SK-N-MC (cell line): ENCODE measurements at regions not wholly inside any gene's neighbourhood (a gene's known extent, or its start where the extent isn't known, plus 50 kb on each side); places are given as distances from the start of the nearest gene placed in this dataset.

Source experiments
- DNase-seq: peaks from one replicate; pipeline ENCODE4 v3.0.0-alpha.2; 2011; ENCODE audit warnings: low read depth, low spot score
- H3K27ac ChIP-seq: fragments of 200-600 bp; sonication (generic); 2 replicates; pipeline ENCODE4 v1.5.1; 2016; ENCODE audit warnings: mixed run types
- H3K36me3 ChIP-seq: fragments of 200-600 bp; sonication (generic); 2 replicates; pipeline ENCODE4 v1.6.1; 2017; ENCODE audit warnings: antibody characterized with exemption, low read length, mixed read lengths; ENCODE audit not compliant: insufficient read depth
- H3K4me3 ChIP-seq: fragments of 200-600 bp; sonication (generic); 2 replicates; pipeline ENCODE4 v1.5.1; 2016
- H3K9ac ChIP-seq: fragments of 200-600 bp; sonication (generic); 2 replicates; pipeline ENCODE4 v1.8.0; 2017; ENCODE audit warnings: mixed run types, mixed read lengths; ENCODE audit not compliant: insufficient read length
- H3K9me3 ChIP-seq: fragments of 200-600 bp; sonication (generic); 2 replicates; pipeline ENCODE4 v1.6.1; 2017; ENCODE audit warnings: low read depth, mild to moderate bottlenecking, antibody characterized with exemption, low read length, moderate library complexity, mixed read lengths
- EZH2 ChIP-seq: fragments of 200-600 bp; sonication (generic); IDR thresholded peaks from one replicate; pipeline ENCODE4 v1.6.1; 2017; ENCODE audit warnings: antibody characterized with exemption
- FOXP2 ChIP-seq: optimal IDR thresholded peaks from 2 replicates; pipeline ENCODE3; 2011; ENCODE audit warnings: mild to moderate bottlenecking, moderate library complexity; ENCODE audit not compliant: insufficient read depth; ENCODE audit errors: extremely low read length, control extremely low read depth
- POLR2AphosphoS5 ChIP-seq: IDR thresholded peaks from 2 replicates; pipeline ENCODE4 v1.6.1; 2012; ENCODE audit warnings: mild to moderate bottlenecking, low read depth, low read length, borderline replicate concordance

- Histone ChIP-seq H3K36me3 (no peaks in the 10 kb centered on the region), H3K9ac (no peak overlapping the region), H3K4me3 (no peak overlapping the region), H3K27ac (no peak overlapping the region), H3K9me3 (no peaks in the 10 kb centered on the region)
- no peak for DNase-seq
- TF ChIP-seq EZH2 (no peak), FOXP2 (no peak)
Observed at GRCh38 chr7:45350896-45351295, 193.3 kb downstream of the RAMP3 start.

DNA sequence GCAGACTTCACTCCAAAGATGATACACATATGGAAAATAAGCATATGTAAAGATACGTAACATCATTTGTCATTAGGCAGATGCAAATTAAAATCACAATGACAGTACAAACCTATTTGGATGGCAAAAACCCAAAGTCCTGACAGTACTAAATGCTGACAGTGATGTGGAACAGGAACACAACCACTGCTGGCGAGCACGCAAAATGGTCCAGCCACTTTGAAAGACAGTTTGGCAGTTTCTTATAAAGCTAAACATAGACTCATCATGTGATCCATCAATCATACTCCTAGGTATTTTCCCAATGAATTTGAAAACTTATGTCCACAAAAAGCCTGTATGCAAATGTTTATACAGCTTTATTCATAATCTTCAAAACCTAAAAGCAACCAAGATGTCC, 200.7 kb downstream of the RAMP3 start:
- no peak for TF ChIP-seq FOXP2
- no peak for TF ChIP-seq POLR2AphosphoS5
- no peak for TF ChIP-seq EZH2
- H3K36me3 ChIP-seq = no peaks in the 10 kb centered on the region
- H3K9me3 ChIP-seq = no peaks in the 10 kb centered on the region
- H3K27ac ChIP-seq = no peak overlapping the region
- DNase-seq = no peak
- no peak overlapping the region for H3K9ac ChIP-seq
- no peak overlapping the region for H3K4me3 ChIP-seq

DNA sequence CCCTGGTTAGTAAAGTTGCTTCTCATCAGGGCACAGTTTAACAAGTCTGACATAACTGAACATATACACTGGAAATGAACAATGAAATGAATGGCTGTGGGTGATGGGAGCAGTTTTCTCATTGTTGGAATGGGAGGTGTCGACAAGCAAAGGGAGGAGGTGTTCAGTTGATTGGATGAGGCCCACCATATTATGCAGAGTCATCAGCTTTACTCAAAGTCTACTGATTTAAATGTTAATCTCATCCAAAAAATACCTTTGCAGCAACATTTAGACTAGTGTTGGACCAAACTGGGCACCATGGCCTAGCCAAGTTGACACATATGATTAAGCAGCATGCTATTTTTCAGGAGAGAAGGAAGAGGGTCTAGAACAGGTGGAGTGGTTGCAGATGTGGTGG, 201.7 kb downstream of the RAMP3 start:
- Histone ChIP-seq H3K9ac (no peak overlapping the region), H3K9me3 (no peaks in the 10 kb centered on the region), H3K27ac (no peak overlapping the region), H3K36me3 (no peaks in the 10 kb centered on the region), H3K4me3 (no peak overlapping the region)
- TF ChIP-seq FOXP2 = no peak
- TF ChIP-seq POLR2AphosphoS5 = no peak
- TF ChIP-seq EZH2 = no peak
- DNase-seq = no peak

GRCh38 chr7:45359776-45360175, 202.2 kb downstream of the RAMP3 start:
- no peak for DNase-seq

GRCh38 chr7:45363669-45364068, 206.1 kb downstream of the RAMP3 start:
- H3K4me3 ChIP-seq = no peak overlapping the region
- no peaks in the 10 kb centered on the region for H3K36me3 ChIP-seq
- H3K9ac ChIP-seq = no peak overlapping the region
- no peak for DNase-seq
- H3K27ac ChIP-seq = no peak overlapping the region
- no peak for TF ChIP-seq FOXP2
- no peaks in the 10 kb centered on the region for H3K9me3 ChIP-seq

More at GRCh38 chr7:45359776-45360175, 202.2 kb downstream of the RAMP3 start:
- no peak for TF ChIP-seq EZH2
- TF ChIP-seq POLR2AphosphoS5 = no peak
- no peak for TF ChIP-seq FOXP2
- Histone ChIP-seq H3K36me3 (no peaks in the 10 kb centered on the region), H3K27ac (no peak overlapping the region), H3K9ac (no peak overlapping the region), H3K9me3 (no peaks in the 10 kb centered on the region), H3K4me3 (no peak overlapping the region)

DNA sequence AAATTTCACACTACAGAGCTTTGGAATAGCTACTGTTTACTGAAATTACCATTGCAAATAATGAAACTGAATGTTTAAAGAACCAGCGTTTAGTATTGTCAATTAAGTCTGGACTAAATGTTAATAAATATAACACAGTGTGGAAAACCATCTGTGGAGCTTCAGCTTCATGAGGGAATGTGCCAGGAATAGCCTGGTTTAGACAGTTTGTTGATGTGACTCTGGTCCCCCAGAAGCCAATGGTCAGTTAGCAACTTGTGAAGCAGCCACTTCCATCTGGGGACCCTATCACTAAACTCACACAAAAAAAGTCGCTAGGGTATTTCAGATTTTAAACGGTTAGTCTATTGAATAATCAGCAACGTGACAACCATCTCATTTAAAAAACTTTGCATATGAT, 207.8 kb downstream of the RAMP3 start:
- Histone ChIP-seq H3K27ac (no peak overlapping the region), H3K9me3 (no peaks in the 10 kb centered on the region), H3K9ac (no peak overlapping the region), H3K36me3 (no peaks in the 10 kb centered on the region), H3K4me3 (no peak overlapping the region)
- TF ChIP-seq POLR2AphosphoS5 (no peak), FOXP2 (no peak), EZH2 (no peak)
- no peak for DNase-seq

DNA sequence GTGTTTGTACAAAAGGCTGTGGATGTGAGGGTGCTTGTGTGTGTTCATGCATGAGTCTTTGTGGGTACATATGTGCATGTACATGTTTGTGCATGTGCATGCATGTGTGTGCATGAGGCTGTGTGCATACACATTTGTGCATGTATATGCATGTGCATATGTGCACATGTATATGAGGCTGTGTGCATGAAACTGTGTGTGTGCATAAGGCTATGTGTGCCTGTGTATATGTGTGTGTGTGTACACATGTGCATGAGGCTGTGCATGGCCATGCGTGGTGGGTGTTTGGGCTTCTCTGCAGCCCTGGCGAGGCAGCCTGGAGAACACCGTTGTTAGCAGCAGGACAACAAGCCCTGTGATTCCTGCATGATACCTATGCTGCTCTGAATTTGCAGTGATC, 207.7 kb upstream of the ADCY1 start:
- TF ChIP-seq POLR2AphosphoS5 = no peak
- no peak for TF ChIP-seq EZH2
- no peak for TF ChIP-seq FOXP2
- H3K36me3 ChIP-seq = no peaks in the 10 kb centered on the region

DNA sequence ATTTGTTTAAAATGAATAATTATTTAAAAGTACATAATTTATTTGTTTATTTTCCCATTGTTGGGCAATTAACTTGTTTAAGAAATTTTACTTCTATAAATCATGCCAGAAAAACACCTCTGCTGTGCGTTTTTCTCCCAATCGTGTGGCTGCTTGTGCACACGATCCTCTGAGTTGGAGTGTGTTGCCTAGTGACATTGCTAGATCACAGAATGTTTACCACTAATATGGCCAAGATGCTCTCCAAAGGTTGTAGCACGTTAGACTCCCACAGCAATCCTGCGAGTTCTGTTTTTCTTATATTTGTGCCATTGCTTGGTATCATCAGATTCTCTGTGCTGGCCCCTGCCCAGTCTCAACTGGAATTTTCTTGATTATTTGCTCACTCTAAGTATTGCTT, 207.1 kb upstream of the ADCY1 start:
- Histone ChIP-seq H3K9me3 (no peaks in the 10 kb centered on the region), H3K36me3 (no peaks in the 10 kb centered on the region), H3K4me3 (no peak overlapping the region), H3K27ac (no peak overlapping the region), H3K9ac (no peak overlapping the region)
- TF ChIP-seq POLR2AphosphoS5 (no peak), FOXP2 (no peak), EZH2 (no peak)
- no peak for DNase-seq

More for the DNA sequence above, 207.7 kb upstream of the ADCY1 start:
- Histone ChIP-seq H3K9me3 (no peaks in the 10 kb centered on the region), H3K9ac (no peak overlapping the region), H3K27ac (no peak overlapping the region), H3K4me3 (no peak overlapping the region)
- DNase-seq = no peak

DNA sequence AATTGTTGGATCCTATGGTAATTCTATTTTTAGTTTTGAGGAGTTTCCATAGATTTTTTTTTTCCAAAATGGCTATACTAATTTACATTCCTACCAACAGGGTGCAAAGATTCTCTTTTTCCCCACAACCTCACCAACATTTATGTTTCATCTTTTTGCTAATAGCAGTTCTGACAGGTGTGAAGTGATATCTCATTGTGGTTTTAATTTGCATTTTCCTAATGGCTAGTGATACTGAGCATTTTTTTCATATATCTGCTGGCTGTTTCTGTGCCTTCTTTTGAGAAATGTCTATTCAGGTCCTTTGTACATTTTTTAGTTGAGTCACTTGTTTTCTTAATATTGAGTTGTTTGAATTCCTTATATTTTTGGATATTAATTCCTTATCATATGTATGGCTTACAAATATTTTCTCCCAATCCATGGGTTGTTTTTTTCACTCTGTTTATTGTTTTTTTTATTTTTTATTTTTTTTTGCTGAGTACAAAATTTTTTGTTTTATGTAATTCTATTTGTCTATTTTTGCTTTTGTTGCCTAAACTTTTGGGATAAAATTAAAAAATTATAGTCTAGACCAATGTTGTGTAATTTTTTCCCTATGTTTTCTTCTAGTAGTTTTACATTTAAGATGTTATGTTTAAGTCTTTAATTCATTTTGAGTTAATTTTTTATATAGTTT, 205.9 kb upstream of the ADCY1 start:
- H3K4me3 ChIP-seq = no peak overlapping the region
- no peak overlapping the region for H3K27ac ChIP-seq
- H3K9ac ChIP-seq = no peak overlapping the region
- H3K9me3 ChIP-seq = no peaks in the 10 kb centered on the region
- no peaks in the 10 kb centered on the region for H3K36me3 ChIP-seq
- no peak for DNase-seq
- TF ChIP-seq POLR2AphosphoS5 = no peak
- no peak for TF ChIP-seq FOXP2
- TF ChIP-seq EZH2 = no peak

GRCh38 chr7:45384499-45384898, 189.7 kb upstream of the ADCY1 start:
- TF ChIP-seq EZH2 (no peak), FOXP2 (no peak), POLR2AphosphoS5 (no peak)
- no peak for DNase-seq
- no peak overlapping the region for H3K4me3 ChIP-seq

More at GRCh38 chr7:45384499-45384898, 189.7 kb upstream of the ADCY1 start:
- no peak overlapping the region for H3K9ac ChIP-seq
- no peaks in the 10 kb centered on the region for H3K9me3 ChIP-seq
- no peak overlapping the region for H3K27ac ChIP-seq
- H3K36me3 ChIP-seq = no peaks in the 10 kb centered on the region
